Vagina (tissue), 2 donors: ENCODE measurements at regions not wholly inside any gene's neighbourhood (a gene's known extent, or its start where the extent isn't known, plus 50 kb on each side); places are given as distances from the start of the nearest gene placed in this dataset.

Source experiments
- CTCF ChIP-seq, 3 experiments: fragments of 450-650 bp in 2 of 3; fragments of 200-600 bp in 1 of 3; sonication (generic) in 1 of 3; IDR thresholded peaks; one replicate each; pipeline ENCODE4 v1.5.1; 2017 to 2019; ENCODE audit warnings: antibody characterized with exemption in 3 of 3, mild to moderate bottlenecking in 2 of 3, moderate library complexity in 2 of 3
- POLR2A ChIP-seq, 2 donors: fragments of 450-650 bp; IDR thresholded peaks; one replicate each; pipeline ENCODE4 v1.6.1; 2017; ENCODE audit warnings: antibody characterized with exemption in 2 of 2, mild to moderate bottlenecking in 2 of 2, moderate library complexity in 2 of 2
- POLR2AphosphoS5 ChIP-seq, 2 donors: sonication (generic); formaldehyde crosslinking; IDR thresholded peaks; one replicate each; pipeline ENCODE4 v1.9.0; 2017; ENCODE audit warnings: antibody characterized with exemption in 2 of 2, mild to moderate bottlenecking in 2 of 2, low read depth in 1 of 2; ENCODE audit not compliant: insufficient read depth in 1 of 2

DNA sequence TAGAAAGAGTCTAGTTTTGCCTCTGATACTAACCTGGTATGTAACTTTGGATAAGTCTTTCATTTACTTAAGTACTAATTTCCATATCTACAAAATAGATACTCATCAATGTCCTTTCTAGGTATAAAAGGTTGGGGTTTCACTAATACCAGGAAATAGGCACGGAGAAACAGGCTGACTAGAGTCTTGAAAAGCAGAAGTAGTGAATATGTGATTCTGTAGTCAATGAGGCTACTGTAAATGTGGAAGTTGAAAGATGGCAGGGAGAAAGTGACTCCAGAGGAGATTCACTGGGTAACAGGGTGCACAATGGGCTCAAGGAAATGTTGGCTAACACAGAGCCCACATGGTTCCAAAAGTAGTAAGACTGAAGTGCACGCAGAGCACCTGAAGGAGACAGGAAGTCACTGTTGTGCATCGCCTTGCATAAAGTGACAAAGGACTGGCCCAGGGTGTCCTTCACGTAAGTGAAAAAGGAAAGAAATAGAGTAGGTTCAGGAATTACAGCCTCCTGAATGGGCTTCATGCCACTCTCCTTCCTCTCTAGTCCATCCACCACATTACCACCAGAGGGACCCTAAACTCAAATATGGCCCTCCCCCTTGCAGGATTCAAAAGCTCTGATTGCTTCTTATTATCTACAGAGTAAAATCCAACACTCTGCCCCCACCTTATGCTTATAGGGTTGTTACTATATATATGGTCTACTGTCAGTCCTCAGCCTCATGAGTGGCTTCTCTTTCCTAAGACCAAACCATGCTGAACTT, 288.0 kb upstream of the SMARCA2 start:
- TF ChIP-seq CTCF (IDR thresholded peaks at IDR 0.05) (no peak), POLR2A (IDR thresholded peaks at IDR 0.05) (no peak), POLR2AphosphoS5 (IDR thresholded peaks at IDR 0.05; ENCODE audit: insufficient read depth in 1 of 2, low read depth in 1 of 2) (no peak)
